ENCODE measurements at regions not wholly inside any gene's neighbourhood (a gene's known extent, or its start where the extent isn't known, plus 50 kb on each side); places are given as distances from the start of the nearest gene placed in this dataset.

- Histone ChIP-seq H3K9ac (no peak overlapping the region), H3K27ac (no peak overlapping the region), H3K4me1 (ENCODE audit: low read depth, poor library complexity, severe bottlenecking) (no peaks in the 10 kb centered on the region), H4K20me1 (ENCODE audit: insufficient read depth) (no peaks in the 10 kb centered on the region), H2AFZ (ENCODE audit: low read depth) (no peak overlapping the region), H3K27me3 (ENCODE audit: insufficient read depth, low read depth) (no peaks in the 10 kb centered on the region), H3K4me2 (no peak overlapping the region), H3K79me2 (ENCODE audit: insufficient read depth, low read depth) (no peaks in the 10 kb centered on the region), H3K4me3 (IDR thresholded peaks at IDR 0.05; ENCODE audit: insufficient read depth, low read depth, low read length) (no peak overlapping the region), H3K36me3 (ENCODE audit: insufficient read depth) (no peaks in the 10 kb centered on the region)
- TF ChIP-seq CTCF (conservative IDR thresholded peaks at IDR 0.05; ENCODE audit: low read depth, low read length), result no peak
Measured at GRCh38 chr4:152153476-152154270, 382.2 kb downstream of the FBXW7 start.

DNA sequence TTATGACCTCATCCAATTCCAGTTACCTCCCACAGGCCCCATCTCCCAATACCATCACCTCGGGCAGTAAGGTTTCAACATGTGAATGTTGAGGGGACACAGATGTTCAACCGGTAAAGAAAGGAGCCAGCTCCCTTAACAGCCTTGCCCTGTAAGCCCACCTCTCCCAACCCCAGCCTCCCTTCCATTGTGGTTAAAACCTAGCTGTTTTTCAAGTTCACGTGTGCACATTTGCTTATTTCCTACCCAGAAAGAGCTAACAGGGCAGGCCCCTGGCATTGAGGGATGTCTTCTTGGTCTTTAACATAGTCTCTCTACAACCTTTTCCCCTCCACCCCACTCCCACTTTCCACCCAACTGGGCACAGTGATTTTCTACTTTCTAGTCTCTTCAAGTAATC lies 385.7 kb downstream of the FBXW7 start:
- Histone ChIP-seq H3K4me1 (ENCODE audit: low read depth, poor library complexity, severe bottlenecking) (no peaks in the 10 kb centered on the region), H4K20me1 (ENCODE audit: insufficient read depth) (no peaks in the 10 kb centered on the region), H3K27me3 (ENCODE audit: insufficient read depth, low read depth) (no peaks in the 10 kb centered on the region), H3K36me3 (ENCODE audit: insufficient read depth) (no peaks in the 10 kb centered on the region), H3K27ac (no peak overlapping the region), H3K9ac (no peak overlapping the region), H3K79me2 (ENCODE audit: insufficient read depth, low read depth) (no peaks in the 10 kb centered on the region), H2AFZ (ENCODE audit: low read depth) (no peak overlapping the region), H3K4me2 (no peak overlapping the region), H3K4me3 (IDR thresholded peaks at IDR 0.05; ENCODE audit: insufficient read depth, low read depth, low read length) (no peak overlapping the region)
- no peak for TF ChIP-seq CTCF (conservative IDR thresholded peaks at IDR 0.05; ENCODE audit: low read depth, low read length)

GRCh38 chr4:152149745-152150144 lies 386.1 kb downstream of the FBXW7 start:
- no peak overlapping the region for H3K4me2 ChIP-seq
- no peaks in the 10 kb centered on the region for H3K4me1 ChIP-seq (ENCODE audit: low read depth, poor library complexity, severe bottlenecking)
- no peak overlapping the region for H3K27ac ChIP-seq
- no peaks in the 10 kb centered on the region for H4K20me1 ChIP-seq (ENCODE audit: insufficient read depth)
- no peaks in the 10 kb centered on the region for H3K79me2 ChIP-seq (ENCODE audit: insufficient read depth, low read depth)
- H3K36me3 ChIP-seq (ENCODE audit: insufficient read depth), result no peaks in the 10 kb centered on the region
- H3K4me3 ChIP-seq (IDR thresholded peaks at IDR 0.05; ENCODE audit: insufficient read depth, low read depth, low read length), result no peak overlapping the region
- no peak overlapping the region for H3K9ac ChIP-seq
- no peaks in the 10 kb centered on the region for H3K27me3 ChIP-seq (ENCODE audit: insufficient read depth, low read depth)
- no peak overlapping the region for H2AFZ ChIP-seq (ENCODE audit: low read depth)
- TF ChIP-seq CTCF (conservative IDR thresholded peaks at IDR 0.05; ENCODE audit: low read depth, low read length), result no peak

- Histone ChIP-seq H2AFZ (ENCODE audit: low read depth) (no peak overlapping the region), H3K27me3 (ENCODE audit: insufficient read depth, low read depth) (no peaks in the 10 kb centered on the region), H3K79me2 (ENCODE audit: insufficient read depth, low read depth) (no peaks in the 10 kb centered on the region), H3K36me3 (ENCODE audit: insufficient read depth) (no peaks in the 10 kb centered on the region), H3K27ac (no peak overlapping the region), H4K20me1 (ENCODE audit: insufficient read depth) (no peaks in the 10 kb centered on the region), H3K9ac (no peak overlapping the region), H3K4me3 (IDR thresholded peaks at IDR 0.05; ENCODE audit: insufficient read depth, low read depth, low read length) (no peak overlapping the region), H3K4me1 (ENCODE audit: low read depth, poor library complexity, severe bottlenecking) (no peaks in the 10 kb centered on the region), H3K4me2 (no peak overlapping the region)
- no peak for TF ChIP-seq CTCF (conservative IDR thresholded peaks at IDR 0.05; ENCODE audit: low read depth, low read length)
Measured at GRCh38 chr4:152148057-152148456, 387.2 kb upstream of the GATB start.
